GM13976 (cell line): ENCODE measurements at regions not wholly inside any gene's neighbourhood (a gene's known extent, or its start where the extent isn't known, plus 50 kb on each side); places are given as distances from the start of the nearest gene placed in this dataset.

ENCODE experiments used
- DNase-seq: peaks from one replicate; pipeline ENCODE4 v3.0.0; 2012; ENCODE audit warnings: low spot score
- in situ Hi-C: fragments of 300-500 bp; cut with MboI; formaldehyde crosslinking; loops from one replicate; pipeline ENCODE4 v1.12.0; 2022; ENCODE audit warnings: low sequenced_read_pairs, mixed read lengths, inconsistent platforms; ENCODE audit not compliant: unreplicated experiment
- TF ChIP-seq, protein P1 (sequence below): IDR thresholded peaks from 2 replicates; pipeline ENCODE4 v1.5.1; 2012; ENCODE audit warnings: borderline replicate concordance, mild to moderate bottlenecking; ENCODE audit not compliant: insufficient read depth; ENCODE audit errors: extremely low read depth, missing control alignments, control extremely low read depth

DNA sequence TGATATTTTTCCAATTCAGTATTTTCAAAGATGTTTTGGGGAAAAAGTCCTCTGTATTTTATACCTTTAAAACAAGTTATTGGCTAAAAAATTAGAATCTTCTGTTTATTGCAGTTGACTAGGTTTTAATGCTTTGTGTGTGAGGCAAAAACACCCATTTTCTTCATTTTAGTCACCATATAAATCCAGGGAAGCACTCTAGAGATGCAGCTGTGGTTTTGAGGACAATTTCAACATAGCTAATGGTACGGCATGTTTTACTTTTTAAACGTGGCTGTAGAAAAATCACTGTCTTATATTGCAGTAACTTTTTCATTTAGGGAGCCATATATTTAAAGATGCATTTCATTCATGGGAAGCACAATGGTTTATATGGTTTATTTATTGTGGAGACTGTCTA, 129.1 kb upstream of the PITX2 start:
- no peak for DNase-seq
- in situ Hi-C loops = no loop called here
- TF ChIP-seq, protein P1, sequence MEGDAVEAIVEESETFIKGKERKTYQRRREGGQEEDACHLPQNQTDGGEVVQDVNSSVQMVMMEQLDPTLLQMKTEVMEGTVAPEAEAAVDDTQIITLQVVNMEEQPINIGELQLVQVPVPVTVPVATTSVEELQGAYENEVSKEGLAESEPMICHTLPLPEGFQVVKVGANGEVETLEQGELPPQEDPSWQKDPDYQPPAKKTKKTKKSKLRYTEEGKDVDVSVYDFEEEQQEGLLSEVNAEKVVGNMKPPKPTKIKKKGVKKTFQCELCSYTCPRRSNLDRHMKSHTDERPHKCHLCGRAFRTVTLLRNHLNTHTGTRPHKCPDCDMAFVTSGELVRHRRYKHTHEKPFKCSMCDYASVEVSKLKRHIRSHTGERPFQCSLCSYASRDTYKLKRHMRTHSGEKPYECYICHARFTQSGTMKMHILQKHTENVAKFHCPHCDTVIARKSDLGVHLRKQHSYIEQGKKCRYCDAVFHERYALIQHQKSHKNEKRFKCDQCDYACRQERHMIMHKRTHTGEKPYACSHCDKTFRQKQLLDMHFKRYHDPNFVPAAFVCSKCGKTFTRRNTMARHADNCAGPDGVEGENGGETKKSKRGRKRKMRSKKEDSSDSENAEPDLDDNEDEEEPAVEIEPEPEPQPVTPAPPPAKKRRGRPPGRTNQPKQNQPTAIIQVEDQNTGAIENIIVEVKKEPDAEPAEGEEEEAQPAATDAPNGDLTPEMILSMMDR = no peak

DNA sequence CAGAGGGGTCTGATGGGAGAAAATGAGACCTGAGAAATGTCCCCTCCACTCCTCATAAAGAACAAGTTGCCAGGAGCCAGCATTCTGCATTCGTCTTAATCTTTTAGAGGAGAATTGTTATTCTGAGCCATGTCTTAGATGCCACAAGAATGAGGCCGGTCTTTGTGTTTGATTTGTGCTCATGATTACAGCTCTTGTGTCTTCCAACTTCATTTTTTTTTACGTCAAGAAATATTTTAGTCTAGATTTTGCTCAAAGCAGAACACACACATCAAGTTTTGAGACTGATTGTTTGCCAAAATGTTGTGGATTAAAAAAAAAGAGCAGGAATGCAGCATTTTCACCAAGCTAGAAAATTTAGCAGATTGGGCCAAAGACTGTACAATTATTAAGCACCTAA, 130.6 kb upstream of the PITX2 start:
- TF ChIP-seq, protein P1 = no peak
- in situ Hi-C loops = no loop called here
- DNase-seq = no peak

DNA sequence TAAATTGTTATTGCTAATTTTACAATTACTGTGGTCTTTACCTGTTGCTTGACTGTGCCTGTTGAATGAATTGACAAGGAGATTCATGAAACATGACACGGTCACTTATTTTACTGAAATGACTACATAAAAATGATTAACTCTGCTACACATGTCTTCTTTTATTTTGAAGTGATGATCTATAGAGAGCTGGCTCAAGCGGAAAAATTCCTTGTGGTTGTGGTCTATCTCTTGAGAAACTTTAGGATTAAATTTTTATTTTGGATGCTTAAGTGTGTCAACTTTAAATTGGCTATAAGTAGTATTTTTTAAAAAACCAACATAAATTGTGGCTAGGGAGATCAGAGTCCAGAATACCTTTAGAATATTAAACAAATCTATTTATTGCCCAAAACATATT, 131.8 kb upstream of the PITX2 start:
- TF ChIP-seq, protein P1 = no peak
- in situ Hi-C loops = no loop called here
- no peak for DNase-seq

DNA sequence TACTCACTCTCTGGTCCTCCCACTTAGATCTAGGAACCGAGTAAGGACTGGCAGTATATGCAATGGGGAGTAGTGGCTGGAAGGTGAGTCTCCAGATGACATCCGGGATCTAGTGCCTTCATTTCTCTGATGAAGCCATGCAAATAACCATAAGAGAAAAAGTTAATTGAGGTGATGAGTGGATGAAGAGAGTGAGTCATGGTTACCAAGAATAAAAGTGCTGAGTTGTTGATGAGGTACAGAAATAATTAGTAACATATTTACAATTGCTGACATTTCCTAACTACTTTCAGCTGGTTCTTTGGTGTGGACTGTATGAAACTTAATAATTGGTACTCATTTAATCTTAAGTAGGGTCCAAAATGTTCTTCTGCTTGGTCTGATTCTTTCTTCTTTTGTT, 146.7 kb upstream of the PITX2 start:
- TF ChIP-seq, protein P1 = no peak
- no peak for DNase-seq
- in situ Hi-C loops = no loop called here

DNA sequence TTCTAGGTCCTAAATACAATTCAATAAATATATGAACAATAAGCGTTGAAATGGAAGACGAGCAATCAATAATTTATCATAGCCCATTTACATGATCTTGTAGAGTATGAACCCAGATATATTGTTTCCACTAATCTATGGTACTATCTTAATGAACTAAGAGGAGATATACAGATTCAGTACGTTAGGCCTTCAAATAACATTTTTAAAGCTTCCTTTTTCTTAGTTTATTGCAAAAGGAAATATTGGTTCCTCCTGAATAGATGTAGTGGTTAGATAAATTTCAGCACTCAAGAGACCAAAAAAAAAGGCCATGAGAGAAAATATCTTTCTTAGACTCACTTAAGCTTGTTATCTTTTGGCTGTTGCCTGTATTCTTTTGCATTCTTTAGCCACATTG, 147.5 kb upstream of the PITX2 start:
- no peak for DNase-seq
- TF ChIP-seq, protein P1 = no peak
- in situ Hi-C loops = no loop called here

DNA sequence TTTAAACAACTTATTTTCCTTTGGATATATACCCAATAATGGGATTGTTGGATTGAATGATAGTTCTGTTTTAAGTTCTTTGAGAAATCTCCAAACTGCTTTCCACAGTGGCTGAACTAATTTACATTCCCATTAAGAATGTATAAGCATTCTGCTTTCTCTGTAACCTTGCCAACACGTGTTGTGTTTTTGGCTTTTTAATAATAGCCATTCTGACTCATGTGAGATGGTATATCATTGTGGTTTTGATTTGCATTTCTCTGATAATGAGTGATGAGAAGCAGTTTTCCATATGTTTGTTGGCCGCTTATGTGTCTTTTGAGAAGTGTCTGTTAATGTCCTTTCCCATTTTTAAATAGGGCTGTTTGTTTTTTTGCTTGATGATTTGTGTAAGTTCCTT, 155.6 kb upstream of the PITX2 start:
- DNase-seq = no peak
- in situ Hi-C loops = no loop called here
- TF ChIP-seq, protein P1 = no peak

DNA sequence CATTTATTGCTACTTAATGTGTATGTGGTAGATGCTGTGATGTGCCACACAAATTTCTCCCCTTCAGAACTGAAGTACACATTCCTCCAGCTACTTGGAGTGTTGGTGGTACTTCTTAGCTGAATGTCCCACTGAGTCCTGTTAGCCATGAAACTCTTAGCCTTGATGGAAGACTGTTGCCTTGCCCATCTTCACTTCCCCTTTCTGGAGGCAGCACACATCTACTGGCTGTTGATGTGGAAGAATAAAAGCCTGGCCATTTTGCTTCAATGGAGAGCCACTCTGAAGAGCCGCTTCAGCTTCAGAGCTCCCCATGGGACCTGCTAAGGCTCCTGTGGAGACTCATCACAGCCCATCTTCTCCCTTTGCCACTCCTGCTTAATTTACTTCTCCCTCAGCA, 157.7 kb upstream of the PITX2 start:
- TF ChIP-seq, protein P1 = no peak
- in situ Hi-C loops = no loop called here
- no peak for DNase-seq
